ENCODE measurements at regions not wholly inside any gene's neighbourhood (a gene's known extent, or its start where the extent isn't known, plus 50 kb on each side); places are given as distances from the start of the nearest gene placed in this dataset.

- ChIA-PET CTCF (no interaction called here), POLR2A (interaction anchor here (0.5 to 1.3 kb wide), 3 partner anchors 187 to 592 kb away, joined by 4 read pairs; partner anchors contain the start of gene SPRY2)
- Histone ChIP-seq H3K4me3 (ENCODE audit: low read depth, low read length) (no peak overlapping the region), H3K27me3 (ENCODE audit: control insufficient read depth, insufficient read depth, low read length) (no peaks in the 10 kb centered on the region), H3K9me3 (ENCODE audit: control insufficient read depth, insufficient read depth, low read length) (no peaks in the 10 kb centered on the region), H3K27ac (ENCODE audit: low read depth, low read length) (no peak overlapping the region)
- DNase-seq (ENCODE audit: low read depth, low spot score) = no peak
- TF ChIP-seq CTCF (IDR thresholded peaks at IDR 0.05; ENCODE audit: low read depth, low read length) = no peak
These were observed 268.6 kb downstream of the NDFIP2 start for GRCh38 chr13:79749566-79749965.

DNA sequence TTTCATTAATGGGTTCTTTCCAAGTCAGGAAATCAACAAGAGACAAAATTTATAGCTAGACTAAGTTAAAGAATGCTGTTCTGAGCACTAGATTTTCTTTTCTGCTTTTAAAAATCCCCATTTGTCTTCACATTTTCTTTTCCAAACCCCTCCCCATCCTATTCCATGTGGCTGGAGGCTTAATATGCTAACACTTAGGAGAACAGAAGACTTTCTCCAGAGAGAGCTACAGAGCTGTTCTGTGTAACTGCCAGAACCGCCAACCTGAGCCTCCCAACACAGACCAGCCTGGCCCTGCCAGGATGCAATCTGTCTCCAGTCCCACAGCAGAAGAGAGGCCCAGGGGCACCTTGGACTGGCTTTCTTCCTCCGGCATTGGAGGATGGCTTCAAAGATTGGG lies 264.1 kb downstream of the NDFIP2 start:
- H3K27ac ChIP-seq (ENCODE audit: low read depth, low read length) = no peak overlapping the region
- no peak overlapping the region for H3K4me3 ChIP-seq (ENCODE audit: low read depth, low read length)
- H3K9me3 ChIP-seq (ENCODE audit: control insufficient read depth, insufficient read depth, low read length) = no peaks in the 10 kb centered on the region
- DNase-seq (ENCODE audit: low read depth, low spot score) = no peak
- H3K27me3 ChIP-seq (ENCODE audit: control insufficient read depth, insufficient read depth, low read length) = no peaks in the 10 kb centered on the region
- POLR2A ChIA-PET = interaction anchor here (0.7 kb wide), 1 partner anchor 192 kb away, joined by 3 read pairs; no protein-coding TSS in a partner anchor
- CTCF ChIA-PET = no interaction called here
- no peak for TF ChIP-seq CTCF (IDR thresholded peaks at IDR 0.05; ENCODE audit: low read depth, low read length)

DNA sequence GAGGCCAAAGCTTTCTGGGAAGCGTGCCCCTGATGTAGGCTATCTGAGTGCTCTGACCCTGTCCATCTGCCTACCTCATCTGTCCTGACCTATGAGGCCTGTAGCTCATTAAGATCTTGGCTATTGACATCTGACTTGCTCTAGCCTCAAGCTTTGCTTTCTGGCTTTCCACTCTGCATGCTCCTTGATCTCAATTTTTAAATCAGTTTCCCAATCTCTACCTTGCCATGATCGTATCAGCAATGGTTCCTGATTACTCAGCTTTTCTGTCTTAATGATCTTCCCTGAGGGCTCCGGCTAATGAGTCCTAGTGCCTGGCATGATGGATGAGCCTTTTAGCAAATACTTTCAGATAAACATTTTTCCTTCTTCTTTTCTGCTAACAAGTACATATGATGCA lies 262.0 kb downstream of the NDFIP2 start:
- TF ChIP-seq CTCF (IDR thresholded peaks at IDR 0.05; ENCODE audit: low read depth, low read length) = no peak
- Histone ChIP-seq H3K27me3 (ENCODE audit: control insufficient read depth, insufficient read depth, low read length) (no peaks in the 10 kb centered on the region), H3K27ac (ENCODE audit: low read depth, low read length) (no peak overlapping the region), H3K9me3 (ENCODE audit: control insufficient read depth, insufficient read depth, low read length) (no peaks in the 10 kb centered on the region), H3K4me3 (ENCODE audit: low read depth, low read length) (no peak overlapping the region)
- CTCF ChIA-PET = no interaction called here
- POLR2A ChIA-PET = no interaction called here
- no peak for DNase-seq (ENCODE audit: low read depth, low spot score)

- Histone ChIP-seq H3K4me3 (ENCODE audit: low read depth, low read length) (peak overlapping the region; percentile 23), H3K9me3 (ENCODE audit: control insufficient read depth, insufficient read depth, low read length) (no peaks in the 10 kb centered on the region), H3K27ac (ENCODE audit: low read depth, low read length) (no peak overlapping the region), H3K27me3 (ENCODE audit: control insufficient read depth, insufficient read depth, low read length) (no peaks in the 10 kb centered on the region)
- ChIA-PET CTCF (interaction anchor here (0.6 kb wide), 1 partner anchor 602 kb away, joined by 3 read pairs; no protein-coding TSS in a partner anchor), POLR2A (no interaction called here)
- peak; percentile 13 for DNase-seq (ENCODE audit: low read depth, low spot score)
- no peak for TF ChIP-seq CTCF (IDR thresholded peaks at IDR 0.05; ENCODE audit: low read depth, low read length)
These were observed 260.0 kb downstream of the NDFIP2 start for GRCh38 chr13:79740991-79741390.

DNA sequence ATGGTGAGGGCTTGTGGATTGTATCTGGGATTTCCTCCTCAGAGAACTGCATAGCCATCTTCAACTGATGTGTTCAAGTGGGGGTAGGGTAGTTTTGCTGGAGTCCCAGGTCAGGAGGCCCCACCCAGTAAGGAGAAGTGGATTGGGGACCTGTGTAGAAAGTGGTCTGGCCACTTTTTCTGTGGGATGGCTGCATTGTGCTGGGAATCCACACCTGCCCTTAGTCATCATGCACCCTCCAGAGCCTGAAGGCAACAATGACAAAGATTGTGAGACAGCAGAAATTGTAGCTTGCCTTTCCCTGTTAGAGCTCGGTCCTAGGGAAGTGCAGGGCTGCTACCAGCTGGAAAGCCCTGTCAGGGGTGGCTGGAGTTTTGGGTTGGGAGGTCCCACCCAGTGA lies 255.4 kb downstream of the NDFIP2 start:
- POLR2A ChIA-PET = no interaction called here
- no peak for DNase-seq (ENCODE audit: low read depth, low spot score)
- no peak overlapping the region for H3K4me3 ChIP-seq (ENCODE audit: low read depth, low read length)
- no peak overlapping the region for H3K27ac ChIP-seq (ENCODE audit: low read depth, low read length)
- H3K9me3 ChIP-seq (ENCODE audit: control insufficient read depth, insufficient read depth, low read length) = no peaks in the 10 kb centered on the region
- no peak for TF ChIP-seq CTCF (IDR thresholded peaks at IDR 0.05; ENCODE audit: low read depth, low read length)
- no peaks in the 10 kb centered on the region for H3K27me3 ChIP-seq (ENCODE audit: control insufficient read depth, insufficient read depth, low read length)
- CTCF ChIA-PET = interaction anchor here (1.4 to 1.7 kb wide), 2 partner anchors 605 to 607 kb away, joined by 4 to 5 read pairs; no protein-coding TSS in a partner anchor

Data from AG04450 (cell line).